C4-2B (cell line): ENCODE measurements at regions not wholly inside any gene's neighbourhood (a gene's known extent, or its start where the extent isn't known, plus 50 kb on each side); places are given as distances from the start of the nearest gene placed in this dataset.

ENCODE experiments used
- CTCF ChIP-seq: fragments of 450-650 bp; conservative IDR thresholded peaks from 2 replicates; pipeline ENCODE4 v1.5.1; 2017; ENCODE audit warnings: mild to moderate bottlenecking
- ZFX ChIP-seq: fragments of 450-650 bp; IDR thresholded peaks from 2 replicates; pipeline ENCODE4 v1.6.1; 2017

GRCh38 chr9:12439267-12439666 is 253.9 kb upstream of the TYRP1 start:
- no peak for TF ChIP-seq CTCF
- TF ChIP-seq ZFX, result no peak
